PFSK-1 (cell line): ENCODE measurements at regions not wholly inside any gene's neighbourhood (a gene's known extent, or its start where the extent isn't known, plus 50 kb on each side); places are given as distances from the start of the nearest gene placed in this dataset.

ENCODE experiments used
- FOXP2 ChIP-seq: optimal IDR thresholded peaks from 2 replicates; pipeline ENCODE3; 2011; ENCODE audit warnings: borderline replicate concordance, control low read depth, inconsistent platforms; ENCODE audit not compliant: insufficient read depth; ENCODE audit errors: extremely low read length, extremely low read depth
- POLR2AphosphoS5 ChIP-seq: IDR thresholded peaks from 2 replicates; pipeline ENCODE4 v1.6.1; 2012; ENCODE audit warnings: low read depth, mild to moderate bottlenecking, control low read depth, low read length, moderate library complexity
- SIN3A ChIP-seq: IDR thresholded peaks from 2 replicates; pipeline ENCODE4 v1.6.1; 2012; ENCODE audit warnings: mild to moderate bottlenecking, low read length, moderate library complexity, borderline replicate concordance; ENCODE audit not compliant: insufficient read depth
- TAF1 ChIP-seq: IDR thresholded peaks from 2 replicates; pipeline ENCODE4 v1.6.1; 2012; ENCODE audit warnings: low read length, control low read depth, borderline replicate concordance; ENCODE audit not compliant: insufficient read depth
- TF ChIP-seq, protein P1 (sequence below), 2 experiments: IDR thresholded peaks; 2 replicates each; pipeline versions ENCODE4 v1.6.1 to v1.8.0; 2011 to 2012; ENCODE audit warnings: low read depth in 2 of 2, low read length in 2 of 2, control low read depth in 1 of 2, inconsistent platforms in 1 of 2, mild to moderate bottlenecking in 1 of 2, moderate library complexity in 1 of 2; ENCODE audit not compliant: insufficient read depth in 1 of 2

DNA sequence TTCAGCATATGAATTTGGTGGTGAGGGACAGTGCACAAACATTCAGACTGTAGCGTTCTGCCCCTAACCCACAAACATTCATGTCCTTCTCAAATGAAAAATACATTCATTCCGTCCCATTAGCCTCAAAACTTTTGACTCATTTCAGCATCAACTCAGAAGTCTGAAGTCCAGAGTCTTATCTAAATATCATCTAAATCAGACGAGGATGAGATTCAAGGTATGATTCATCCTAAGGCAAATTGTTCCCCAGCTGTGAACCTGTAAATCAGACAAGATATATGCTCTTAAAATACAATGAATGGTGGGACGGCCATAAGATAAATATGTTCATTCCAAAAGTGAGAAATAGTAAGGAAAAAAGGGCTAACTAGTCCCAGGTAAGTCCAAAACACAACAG lies 1195.6 kb upstream of the ADGRL4 start:
- no peak for TF ChIP-seq FOXP2
- TF ChIP-seq, protein P1, sequence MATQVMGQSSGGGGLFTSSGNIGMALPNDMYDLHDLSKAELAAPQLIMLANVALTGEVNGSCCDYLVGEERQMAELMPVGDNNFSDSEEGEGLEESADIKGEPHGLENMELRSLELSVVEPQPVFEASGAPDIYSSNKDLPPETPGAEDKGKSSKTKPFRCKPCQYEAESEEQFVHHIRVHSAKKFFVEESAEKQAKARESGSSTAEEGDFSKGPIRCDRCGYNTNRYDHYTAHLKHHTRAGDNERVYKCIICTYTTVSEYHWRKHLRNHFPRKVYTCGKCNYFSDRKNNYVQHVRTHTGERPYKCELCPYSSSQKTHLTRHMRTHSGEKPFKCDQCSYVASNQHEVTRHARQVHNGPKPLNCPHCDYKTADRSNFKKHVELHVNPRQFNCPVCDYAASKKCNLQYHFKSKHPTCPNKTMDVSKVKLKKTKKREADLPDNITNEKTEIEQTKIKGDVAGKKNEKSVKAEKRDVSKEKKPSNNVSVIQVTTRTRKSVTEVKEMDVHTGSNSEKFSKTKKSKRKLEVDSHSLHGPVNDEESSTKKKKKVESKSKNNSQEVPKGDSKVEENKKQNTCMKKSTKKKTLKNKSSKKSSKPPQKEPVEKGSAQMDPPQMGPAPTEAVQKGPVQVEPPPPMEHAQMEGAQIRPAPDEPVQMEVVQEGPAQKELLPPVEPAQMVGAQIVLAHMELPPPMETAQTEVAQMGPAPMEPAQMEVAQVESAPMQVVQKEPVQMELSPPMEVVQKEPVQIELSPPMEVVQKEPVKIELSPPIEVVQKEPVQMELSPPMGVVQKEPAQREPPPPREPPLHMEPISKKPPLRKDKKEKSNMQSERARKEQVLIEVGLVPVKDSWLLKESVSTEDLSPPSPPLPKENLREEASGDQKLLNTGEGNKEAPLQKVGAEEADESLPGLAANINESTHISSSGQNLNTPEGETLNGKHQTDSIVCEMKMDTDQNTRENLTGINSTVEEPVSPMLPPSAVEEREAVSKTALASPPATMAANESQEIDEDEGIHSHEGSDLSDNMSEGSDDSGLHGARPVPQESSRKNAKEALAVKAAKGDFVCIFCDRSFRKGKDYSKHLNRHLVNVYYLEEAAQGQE (IDR thresholded peaks at IDR 0.05; ENCODE audit: insufficient read depth in 1 of 2, low read depth in 2 of 2, low read length in 2 of 2), result no peak
- no peak for TF ChIP-seq SIN3A
- no peak for TF ChIP-seq POLR2AphosphoS5
- no peak for TF ChIP-seq TAF1

DNA sequence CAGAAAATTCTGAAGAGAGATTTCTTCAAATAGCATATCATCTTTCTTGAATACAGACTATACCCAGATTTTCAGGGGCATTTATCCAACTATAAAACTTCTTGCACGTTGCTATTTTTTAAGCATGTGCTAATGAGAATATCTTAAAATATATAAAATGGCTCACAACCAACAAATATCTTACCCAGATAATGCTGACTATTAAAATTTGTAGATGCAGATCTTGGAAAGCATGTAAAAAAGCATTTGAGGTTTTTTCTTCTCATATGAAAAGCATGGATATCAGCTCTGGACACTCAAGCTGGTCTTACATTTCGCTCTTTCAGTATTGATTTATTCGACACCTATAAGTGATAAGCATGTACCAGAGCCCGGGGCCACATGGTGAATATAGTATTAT lies 1187.7 kb upstream of the ADGRL4 start:
- TF ChIP-seq TAF1 (no peak), FOXP2 (no peak), POLR2AphosphoS5 (no peak), SIN3A (no peak)
- TF ChIP-seq, protein P1 (IDR thresholded peaks at IDR 0.05; ENCODE audit: insufficient read depth in 1 of 2, low read depth in 2 of 2, low read length in 2 of 2), result no peak

- TF ChIP-seq POLR2AphosphoS5 (no peak), SIN3A (no peak), FOXP2 (no peak), TAF1 (no peak)
- TF ChIP-seq, protein P1 (IDR thresholded peaks at IDR 0.05; ENCODE audit: insufficient read depth in 1 of 2, low read depth in 2 of 2, low read length in 2 of 2), result no peak
These were observed 1174.9 kb upstream of the ADGRL4 start for GRCh38 chr1:80181418-80181817.

DNA sequence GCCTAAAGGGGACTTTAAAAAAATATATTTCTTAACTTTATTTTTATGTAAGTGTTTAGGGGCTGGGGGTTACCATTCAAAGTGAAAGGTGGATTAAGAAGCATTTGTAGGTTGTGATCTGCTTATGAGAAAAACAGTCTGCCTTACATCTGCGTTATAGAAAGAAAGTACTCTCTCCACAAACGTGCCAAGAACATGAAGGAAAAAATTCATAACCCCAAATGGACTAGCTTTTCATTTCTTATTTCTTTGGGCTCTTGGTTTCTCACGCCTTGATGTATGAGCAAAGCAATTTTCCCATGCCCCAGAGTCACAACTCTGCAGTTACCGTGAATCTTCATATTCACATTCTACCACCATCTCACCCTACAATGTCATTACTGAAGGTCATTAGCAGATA lies 1165.1 kb upstream of the ADGRL4 start:
- TF ChIP-seq, protein P1 (IDR thresholded peaks at IDR 0.05; ENCODE audit: insufficient read depth in 1 of 2, low read depth in 2 of 2, low read length in 2 of 2), result no peak
- TF ChIP-seq POLR2AphosphoS5 (no peak), SIN3A (no peak), FOXP2 (no peak), TAF1 (no peak)

- TF ChIP-seq TAF1 (no peak), POLR2AphosphoS5 (no peak), SIN3A (no peak), FOXP2 (no peak)
- TF ChIP-seq, protein P1 (IDR thresholded peaks at IDR 0.05; ENCODE audit: insufficient read depth in 1 of 2, low read depth in 2 of 2, low read length in 2 of 2), result no peak
These were observed 1164.4 kb upstream of the ADGRL4 start for GRCh38 chr1:80170811-80171485.
